ENCODE measurements at regions not wholly inside any gene's neighbourhood (a gene's known extent, or its start where the extent isn't known, plus 50 kb on each side); places are given as distances from the start of the nearest gene placed in this dataset.

DNA sequence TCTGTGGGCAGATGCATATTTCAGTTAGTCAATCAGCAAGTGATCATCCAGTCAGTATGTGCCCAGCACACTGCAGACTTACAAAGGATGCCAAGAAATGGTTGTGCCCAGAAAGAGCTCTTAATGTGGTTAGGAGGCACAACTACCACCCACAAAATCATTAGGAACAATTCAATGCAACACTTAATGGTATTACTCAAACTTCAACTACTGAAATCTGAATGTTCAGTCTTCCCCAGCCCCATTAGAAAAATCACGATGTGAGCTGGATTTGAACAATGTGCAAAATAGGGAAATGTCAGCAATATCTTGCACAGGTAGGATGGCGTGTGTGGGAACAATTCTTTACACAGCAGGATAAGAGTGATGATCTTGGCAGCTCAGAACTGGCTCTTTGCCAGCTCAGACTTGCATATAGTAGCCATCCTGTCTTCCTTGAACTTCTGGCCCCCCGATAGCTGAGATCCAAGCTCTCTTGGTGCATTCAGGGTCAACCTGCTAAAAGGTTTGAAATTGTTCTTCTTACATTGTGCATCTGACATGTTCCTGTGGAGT lies 556.7 kb upstream of the HTR1E start:
- Histone ChIP-seq H3K79me2 (ENCODE audit: control insufficient read depth, insufficient read depth, low read length) (no peaks in the 10 kb centered on the region), H3K36me3 (replicated peaks in 1 of 2; ENCODE audit: control extremely low read depth in 1 of 2, control insufficient read depth in 1 of 2, extremely low read depth in 1 of 2, insufficient read depth in 2 of 2, low read length in 1 of 2) (no peaks in the 10 kb centered on the region), H3K27me3 (replicated peaks in 1 of 4; ENCODE audit: control extremely low read depth in 1 of 4, control insufficient read depth in 3 of 4, insufficient read depth in 4 of 4, low read length in 3 of 4) (no peaks in the 10 kb centered on the region), H3K9ac (ENCODE audit: low read length) (no peak overlapping the region), H3K4me2 (replicated peaks; ENCODE audit: low read depth, low read length, poor library complexity, severe bottlenecking) (no peak overlapping the region), H3K9me3 (ENCODE audit: control extremely low read depth in 1 of 3, control insufficient read depth in 2 of 3, insufficient read depth in 1 of 3, low read length in 2 of 3) (peaks cover 0 to 1% (median 0%) of the 10 kb centered on the region in 3 donors), H3K27ac (ENCODE audit: low read length in 2 of 2) (no peak overlapping the region), H3K4me3 (ENCODE audit: control extremely low read depth in 1 of 5, extremely low read depth in 1 of 5, insufficient read depth in 1 of 5, low read depth in 2 of 5, low read length in 4 of 5) (no peak overlapping the region), H4K20me1 (ENCODE audit: control insufficient read depth, insufficient read depth, low read length, poor library complexity, severe bottlenecking) (no peaks in the 10 kb centered on the region), H2AFZ (ENCODE audit: insufficient read depth, low read depth, low read length, poor library complexity, severe bottlenecking) (no peak overlapping the region), H3K4me1 (ENCODE audit: control insufficient read depth in 2 of 2, insufficient read depth in 2 of 2, low read length in 2 of 2) (no peaks in the 10 kb centered on the region)
- no peak for ATAC-seq (ENCODE audit: low read depth)
- no peak for DNase-seq
- Mint-ChIP-seq H3K27ac (no peak overlapping the region), H3K27me3 (no peaks in the 10 kb centered on the region), H3K4me1 (no peaks in the 10 kb centered on the region), H3K4me3 (no peak overlapping the region), H3K9me3 (ENCODE audit: insufficient read depth) (peaks cover 3% of the 10 kb centered on the region)
- WGBS (ENCODE audit: insufficient coverage) = 84% methylated on average over 2 of the region's 3 CpGs
- CTCF ChIA-PET = no interaction called here
- POLR2A ChIA-PET = no interaction called here
- TF ChIP-seq, protein P1, sequence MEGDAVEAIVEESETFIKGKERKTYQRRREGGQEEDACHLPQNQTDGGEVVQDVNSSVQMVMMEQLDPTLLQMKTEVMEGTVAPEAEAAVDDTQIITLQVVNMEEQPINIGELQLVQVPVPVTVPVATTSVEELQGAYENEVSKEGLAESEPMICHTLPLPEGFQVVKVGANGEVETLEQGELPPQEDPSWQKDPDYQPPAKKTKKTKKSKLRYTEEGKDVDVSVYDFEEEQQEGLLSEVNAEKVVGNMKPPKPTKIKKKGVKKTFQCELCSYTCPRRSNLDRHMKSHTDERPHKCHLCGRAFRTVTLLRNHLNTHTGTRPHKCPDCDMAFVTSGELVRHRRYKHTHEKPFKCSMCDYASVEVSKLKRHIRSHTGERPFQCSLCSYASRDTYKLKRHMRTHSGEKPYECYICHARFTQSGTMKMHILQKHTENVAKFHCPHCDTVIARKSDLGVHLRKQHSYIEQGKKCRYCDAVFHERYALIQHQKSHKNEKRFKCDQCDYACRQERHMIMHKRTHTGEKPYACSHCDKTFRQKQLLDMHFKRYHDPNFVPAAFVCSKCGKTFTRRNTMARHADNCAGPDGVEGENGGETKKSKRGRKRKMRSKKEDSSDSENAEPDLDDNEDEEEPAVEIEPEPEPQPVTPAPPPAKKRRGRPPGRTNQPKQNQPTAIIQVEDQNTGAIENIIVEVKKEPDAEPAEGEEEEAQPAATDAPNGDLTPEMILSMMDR (IDR thresholded peaks at IDR 0.05) = no peak
- no peak for TF ChIP-seq EZH2 (IDR thresholded peaks at IDR 0.05; ENCODE audit: borderline replicate concordance, insufficient read depth, low read depth, low read length, poor library complexity, severe bottlenecking)
- intact Hi-C loops (cut with micrococcal nuclease) = no loop called here

DNA sequence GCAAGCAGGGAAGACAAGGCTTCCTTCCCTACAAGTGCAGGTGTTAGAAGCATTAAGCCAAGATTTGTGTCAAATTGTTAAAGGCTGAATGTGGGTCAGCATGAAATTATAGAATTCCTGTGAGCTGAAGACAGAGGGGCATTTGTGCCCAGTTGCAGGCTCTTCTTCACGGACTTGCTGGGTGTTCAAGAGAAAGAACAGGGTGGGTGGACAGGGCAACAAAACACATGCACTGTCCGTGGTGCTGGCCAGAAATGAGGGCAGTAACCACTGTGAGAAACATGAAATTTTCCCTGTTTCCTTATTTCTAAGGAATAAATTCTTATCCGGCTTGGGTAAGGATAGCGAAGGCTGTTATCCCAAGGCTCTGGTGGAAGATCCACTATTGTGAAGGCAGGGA lies 579.5 kb upstream of the HTR1E start:
- intact Hi-C loops (cut with micrococcal nuclease) = no loop called here
- DNase-seq (no peak), ATAC-seq (ENCODE audit: low read depth) (no peak)
- Mint-ChIP-seq H3K27me3 (no peaks in the 10 kb centered on the region), H3K9me3 (ENCODE audit: insufficient read depth) (no peaks in the 10 kb centered on the region), H3K27ac (no peak overlapping the region), H3K4me1 (no peaks in the 10 kb centered on the region), H3K4me3 (no peak overlapping the region)
- Histone ChIP-seq H3K9me3 (ENCODE audit: control extremely low read depth in 1 of 3, control insufficient read depth in 2 of 3, insufficient read depth in 1 of 3, low read length in 2 of 3) (no peaks in the 10 kb centered on the region), H3K27me3 (replicated peaks in 1 of 4; ENCODE audit: control extremely low read depth in 1 of 4, control insufficient read depth in 3 of 4, insufficient read depth in 4 of 4, low read length in 3 of 4) (no peaks in the 10 kb centered on the region), H3K9ac (ENCODE audit: low read length) (no peak overlapping the region), H3K36me3 (replicated peaks in 1 of 2; ENCODE audit: control extremely low read depth in 1 of 2, control insufficient read depth in 1 of 2, extremely low read depth in 1 of 2, insufficient read depth in 2 of 2, low read length in 1 of 2) (no peaks in the 10 kb centered on the region), H3K4me2 (replicated peaks; ENCODE audit: low read depth, low read length, poor library complexity, severe bottlenecking) (no peak overlapping the region), H3K4me1 (ENCODE audit: control insufficient read depth in 2 of 2, insufficient read depth in 2 of 2, low read length in 2 of 2) (no peaks in the 10 kb centered on the region), H3K4me3 (ENCODE audit: control extremely low read depth in 1 of 5, extremely low read depth in 1 of 5, insufficient read depth in 1 of 5, low read depth in 2 of 5, low read length in 4 of 5) (no peak overlapping the region), H4K20me1 (ENCODE audit: control insufficient read depth, insufficient read depth, low read length, poor library complexity, severe bottlenecking) (no peaks in the 10 kb centered on the region), H2AFZ (ENCODE audit: insufficient read depth, low read depth, low read length, poor library complexity, severe bottlenecking) (no peak overlapping the region), H3K27ac (ENCODE audit: low read length in 2 of 2) (no peak overlapping the region), H3K79me2 (ENCODE audit: control insufficient read depth, insufficient read depth, low read length) (no peaks in the 10 kb centered on the region)
- 64% methylated on average over 1 of the region's 4 CpGs for WGBS (ENCODE audit: insufficient coverage)
- ChIA-PET CTCF (no interaction called here), POLR2A (no interaction called here)
- TF ChIP-seq, protein P1 (IDR thresholded peaks at IDR 0.05) = no peak
- TF ChIP-seq EZH2 (IDR thresholded peaks at IDR 0.05; ENCODE audit: borderline replicate concordance, insufficient read depth, low read depth, low read length, poor library complexity, severe bottlenecking) = no peak
